A549 (cell line): ENCODE measurements at regions not wholly inside any gene's neighbourhood (a gene's known extent, or its start where the extent isn't known, plus 50 kb on each side); places are given as distances from the start of the nearest gene placed in this dataset.

Experiments
- CBX8 ChIP-seq: fragments of 200-600 bp; sonication (generic); IDR thresholded peaks from 2 replicates; pipeline ENCODE4 v1.6.1; 2016
- EP300 ChIP-seq, 2 experiments: fragments of >200 bp; sonication (Bioruptor Twin); formaldehyde crosslinking; IDR thresholded peaks; 2 replicates in 1 of 2; 3 replicates in 1 of 2; pipeline ENCODE4 v1.6.1; 2016 to 2017
- FOSL2 ChIP-seq, 2 experiments: fragments of 450-650 bp in 1 of 2; fragments of >200 bp in 1 of 2; sonication (Bioruptor Twin) in 1 of 2; formaldehyde crosslinking; IDR thresholded peaks; 2 replicates each; pipeline versions ENCODE4 v1.5.0 to v1.6.1; 2016 to 2020; ENCODE audit warnings: mild to moderate bottlenecking in 1 of 2, moderate library complexity in 1 of 2
- JUN ChIP-seq, 2 experiments: fragments of >200 bp; sonication (Bioruptor Twin); formaldehyde crosslinking; IDR thresholded peaks; 2 replicates in 1 of 2; 3 replicates in 1 of 2; pipeline ENCODE4 v1.6.1; 2016 to 2017
- MAZ ChIP-seq: fragments of 150-350 bp; IDR thresholded peaks from 2 replicates; pipeline ENCODE4 v1.6.1; 2014; ENCODE audit warnings: antibody characterized with exemption, low read depth, low read length, borderline replicate concordance
- POLR2A ChIP-seq: IDR thresholded peaks from 2 replicates; pipeline ENCODE4 v1.6.1; 2012; ENCODE audit warnings: mild to moderate bottlenecking, low read length
- POLR2AphosphoS2 ChIP-seq: conservative IDR thresholded peaks from 2 replicates; pipeline ENCODE4 v1.6.1; 2012; ENCODE audit warnings: low read length, improper control_type of control experiment, inconsistent platforms
- RFX5 ChIP-seq: fragments of 450-650 bp; IDR thresholded peaks from 2 replicates; pipeline ENCODE4 v1.7.1; 2014; ENCODE audit warnings: antibody characterized with exemption, mild to moderate bottlenecking, moderate library complexity
- TP53 ChIP-seq: fragments of 250-450 bp; sonication (Bioruptor Pico); IDR thresholded peaks from 2 replicates; pipeline ENCODE4 v1.5.0; 2021; ENCODE audit warnings: mild to moderate bottlenecking, moderate library complexity
- TF ChIP-seq, protein P1 (sequence below): fragments of >200 bp; sonication (Bioruptor Twin); formaldehyde crosslinking; IDR thresholded peaks from 3 replicates; pipeline ENCODE4 v1.5.1; 2016

- TF ChIP-seq, protein P1, sequence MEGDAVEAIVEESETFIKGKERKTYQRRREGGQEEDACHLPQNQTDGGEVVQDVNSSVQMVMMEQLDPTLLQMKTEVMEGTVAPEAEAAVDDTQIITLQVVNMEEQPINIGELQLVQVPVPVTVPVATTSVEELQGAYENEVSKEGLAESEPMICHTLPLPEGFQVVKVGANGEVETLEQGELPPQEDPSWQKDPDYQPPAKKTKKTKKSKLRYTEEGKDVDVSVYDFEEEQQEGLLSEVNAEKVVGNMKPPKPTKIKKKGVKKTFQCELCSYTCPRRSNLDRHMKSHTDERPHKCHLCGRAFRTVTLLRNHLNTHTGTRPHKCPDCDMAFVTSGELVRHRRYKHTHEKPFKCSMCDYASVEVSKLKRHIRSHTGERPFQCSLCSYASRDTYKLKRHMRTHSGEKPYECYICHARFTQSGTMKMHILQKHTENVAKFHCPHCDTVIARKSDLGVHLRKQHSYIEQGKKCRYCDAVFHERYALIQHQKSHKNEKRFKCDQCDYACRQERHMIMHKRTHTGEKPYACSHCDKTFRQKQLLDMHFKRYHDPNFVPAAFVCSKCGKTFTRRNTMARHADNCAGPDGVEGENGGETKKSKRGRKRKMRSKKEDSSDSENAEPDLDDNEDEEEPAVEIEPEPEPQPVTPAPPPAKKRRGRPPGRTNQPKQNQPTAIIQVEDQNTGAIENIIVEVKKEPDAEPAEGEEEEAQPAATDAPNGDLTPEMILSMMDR = no peak
- TF ChIP-seq EP300 (IDR thresholded peaks at IDR 0.05) (no peak), TP53 (CRISPR knock-in tag) (no peak), MAZ (no peak), RFX5 (no peak), POLR2A (no peak), CBX8 (no peak), JUN (IDR thresholded peaks at IDR 0.05) (no peak), FOSL2 (IDR thresholded peaks at IDR 0.05) (no peak), FOSL2 (CRISPR knock-in tag; IDR thresholded peaks at IDR 0.05) (no peak), POLR2AphosphoS2 (no peak)
These were observed 198.3 kb downstream of the ACKR3 start for GRCh38 chr2:236767941-236768340.
